K562 (cell line): ENCODE measurements at regions not wholly inside any gene's neighbourhood (a gene's known extent, or its start where the extent isn't known, plus 50 kb on each side); places are given as distances from the start of the nearest gene placed in this dataset.

Source experiments
- ATAC-seq: fragments of 200-7000 bp; cut with Tn5 transposase; 3 replicates; pipeline ENCODE4 v1.9.1; 2020; ENCODE audit warnings: moderate library complexity
- BruUV-seq: library from RNA; stranded (reverse); fragments of 400-500 nt; replicated peaks from 2 replicates; lab custom pipeline; 2021; lab: Mats Ljungman, UMichigan
- CTCF ChIA-PET: fragments of 300-600 bp; formaldehyde crosslinking; extraction: SDS; loops from one replicate; lab custom pipeline; 2021; ENCODE audit warnings: low intra/inter-chr PET ratio; lab: Yijun Ruan, JAX
- POLR2A ChIA-PET: fragments of 300-600, 350-650 bp; sonication (Branson Sonifier 250); formaldehyde crosslinking; extraction: SDS; loops from one replicate; lab custom pipeline; 2021; ENCODE audit warnings: antibody characterized with exemption, inconsistent platforms; lab: Yijun Ruan, JAX
- DNase-seq, 4 experiments: peaks; one replicate each; pipeline versions ENCODE4 v3.0.0 to v3.0.0-alpha.2; 2011 to 2018; ENCODE audit warnings: low spot score in 3 of 4, mixed read lengths in 3 of 4; ENCODE audit errors: extremely low read depth in 1 of 4
- FAIRE-seq: peaks from 2 replicates; lab custom pipeline; 2011; peaks lifted over from hg19 to GRCh38; lab: Jason Lieb, UNC
- H2AFZ ChIP-seq: 2 replicates; pipeline ENCODE4 v1.6.0; 2011; ENCODE audit warnings: low read depth, low read length, control low read depth, inconsistent platforms
- H3K27ac ChIP-seq: fragments of 200-600 bp; 3 replicates; pipeline ENCODE4 v1.8.0; 2011; ENCODE audit warnings: low read depth, mild to moderate bottlenecking, control low read depth, inconsistent platforms, low read length, moderate library complexity, mixed read lengths; ENCODE audit errors: extremely low read depth
- H3K27me3 ChIP-seq, 2 experiments: fragments of 300-600 bp in 1 of 2; 2 replicates in 1 of 2; 3 replicates in 1 of 2; pipeline versions ENCODE4 v1.6.0 to v1.8.0; 2011; ENCODE audit warnings: inconsistent platforms in 2 of 2, low read length in 2 of 2, mild to moderate bottlenecking in 1 of 2, mixed read lengths in 1 of 2, moderate library complexity in 1 of 2; ENCODE audit not compliant: control insufficient read depth in 2 of 2, insufficient read depth in 2 of 2
- H3K36me3 ChIP-seq: fragments of 300-600 bp; 3 replicates; pipeline ENCODE4 v1.8.0; 2011; ENCODE audit warnings: mild to moderate bottlenecking, low read length, inconsistent platforms; ENCODE audit not compliant: control insufficient read depth, insufficient read depth
- H3K4me1 ChIP-seq, 2 experiments: fragments of 200-600 bp in 1 of 2; replicated peaks in 1 of 2; 2 replicates in 1 of 2; 3 replicates in 1 of 2; pipeline versions ENCODE4 v1.5.1 to v1.8.0; 2011; ENCODE audit warnings: inconsistent platforms in 2 of 2, low read length in 2 of 2, mild to moderate bottlenecking in 1 of 2, mixed read lengths in 1 of 2, moderate library complexity in 1 of 2; ENCODE audit not compliant: control insufficient read depth in 2 of 2, insufficient read depth in 2 of 2
- H3K4me2 ChIP-seq: 2 replicates; pipeline ENCODE4 v1.6.1; 2011; ENCODE audit warnings: low read length, control low read depth, inconsistent platforms, mixed read lengths; ENCODE audit not compliant: insufficient read depth
- H3K4me3 ChIP-seq: fragments of 200-600 bp; sonication (generic), shearing (Covaris generic); 2 replicates; pipeline ENCODE4 v1.5.1; 2016; ENCODE audit warnings: control low read depth, inconsistent platforms
- H3K79me2 ChIP-seq: fragments of 200-600 bp; 3 replicates; pipeline ENCODE4 v1.8.0; 2011; ENCODE audit warnings: low read length, inconsistent platforms; ENCODE audit not compliant: control insufficient read depth, insufficient read depth
- H3K9ac ChIP-seq, 2 experiments: 2 replicates each; pipeline versions ENCODE4 v1.6.0 to v1.6.1; 2011; ENCODE audit warnings: low read depth in 2 of 2, low read length in 2 of 2, control low read depth in 1 of 2, inconsistent platforms in 1 of 2, mild to moderate bottlenecking in 1 of 2, mixed read lengths in 1 of 2; ENCODE audit not compliant: insufficient read depth in 1 of 2
- H3K9me1 ChIP-seq: one replicate; pipeline ENCODE4 v1.6.0; 2011; ENCODE audit warnings: inconsistent platforms, mild to moderate bottlenecking, low read length, moderate library complexity; ENCODE audit not compliant: control insufficient read depth, insufficient read depth
- H3K9me3 ChIP-seq: replicated peaks from 2 replicates; pipeline ENCODE4 v1.5.1; 2011; ENCODE audit warnings: low read depth, low read length, inconsistent platforms; ENCODE audit not compliant: control insufficient read depth, insufficient read depth
- H4K20me1 ChIP-seq: replicated peaks from 2 replicates; pipeline ENCODE4 v1.6.1; 2011; ENCODE audit warnings: low read length, inconsistent platforms, mixed read lengths; ENCODE audit not compliant: control insufficient read depth, insufficient read depth
- BRCA1 ChIP-seq, 2 experiments: fragments of 450-650 bp in 1 of 2; sonication (generic) in 1 of 2; formaldehyde crosslinking in 1 of 2; IDR thresholded peaks; 2 replicates each; pipeline versions ENCODE4 v1.5.0 to v1.6.1; 2017 to 2020; ENCODE audit warnings: mild to moderate bottlenecking in 1 of 2, missing genetic modification reagents in 1 of 2
- DACH1 ChIP-seq: fragments of 450-650 bp; IDR thresholded peaks from 2 replicates; pipeline ENCODE4 v1.6.1; 2018; ENCODE audit not compliant: partially characterized antibody
- MTA2 ChIP-seq: fragments of 450-650 bp; IDR thresholded peaks from 2 replicates; pipeline ENCODE4 v1.6.1; 2016; ENCODE audit warnings: low read depth
- MYNN ChIP-seq, 2 experiments: sonication (generic); formaldehyde crosslinking in 1 of 2; IDR thresholded peaks; 2 replicates each; pipeline versions ENCODE4 v1.5.0 to v1.6.1; 2016 to 2020; ENCODE audit warnings: antibody characterized with exemption in 1 of 2, missing genetic modification reagents in 1 of 2
- NR4A1 ChIP-seq, 2 experiments: fragments of 250-450 bp in 1 of 2; fragments of 450-650 bp in 1 of 2; sonication (Bioruptor Pico) in 1 of 2; IDR thresholded peaks; 2 replicates each; pipeline versions ENCODE4 v1.4.0 to v1.6.1; 2016 to 2020; ENCODE audit warnings: mild to moderate bottlenecking in 2 of 2, missing compliant biosample characterization in 1 of 2, missing genetic modification characterization in 1 of 2, moderate library complexity in 1 of 2
- SAFB2 ChIP-seq: fragments of 200-400 bp; formaldehyde crosslinking; IDR thresholded peaks from 2 replicates; pipeline ENCODE4 v1.6.1; 2018; ENCODE audit warnings: borderline replicate concordance, low read length, low read depth, moderate library complexity; ENCODE audit not compliant: severe bottlenecking
- ZNF324 ChIP-seq: fragments of 250-450 bp; sonication (Bioruptor Pico); IDR thresholded peaks from 2 replicates; pipeline ENCODE4 v1.4.0; 2020; ENCODE audit warnings: mild to moderate bottlenecking
- WGBS: fragments of 100-300 bp; shearing (Covaris generic); methylation state at CpG from one replicate; pipeline ENCODE4 v1.1.6; 2016; ENCODE audit warnings: low coverage, mixed read lengths; ENCODE audit not compliant: insufficient coverage; ENCODE audit errors: missing lambda C conversion rate; 5-methylcytosine and 5-hydroxymethylcytosine counted together
- in situ Hi-C: fragments of 300-500 bp; cut with MboI; formaldehyde crosslinking; loops from 4 replicates; pipeline ENCODE4 v1.15.0; 2018; ENCODE audit warnings: inconsistent platforms, mixed read lengths
- intact Hi-C: fragments of 100-400 bp; cut with micrococcal nuclease; formaldehyde crosslinking; loops from 2 replicates; pipeline ENCODE4 v1.14.2; 2022
- TF ChIP-seq, protein P1 (sequence below), 2 experiments: fragments of 450-650 bp in 1 of 2; sonication (generic) in 1 of 2; formaldehyde crosslinking in 1 of 2; IDR thresholded peaks; 2 replicates each; pipeline versions ENCODE4 v1.7.1 to v1.9.0; 2016 to 2022; ENCODE audit warnings: inconsistent platforms in 1 of 2, mild to moderate bottlenecking in 1 of 2, missing genetic modification reagents in 1 of 2

DNA sequence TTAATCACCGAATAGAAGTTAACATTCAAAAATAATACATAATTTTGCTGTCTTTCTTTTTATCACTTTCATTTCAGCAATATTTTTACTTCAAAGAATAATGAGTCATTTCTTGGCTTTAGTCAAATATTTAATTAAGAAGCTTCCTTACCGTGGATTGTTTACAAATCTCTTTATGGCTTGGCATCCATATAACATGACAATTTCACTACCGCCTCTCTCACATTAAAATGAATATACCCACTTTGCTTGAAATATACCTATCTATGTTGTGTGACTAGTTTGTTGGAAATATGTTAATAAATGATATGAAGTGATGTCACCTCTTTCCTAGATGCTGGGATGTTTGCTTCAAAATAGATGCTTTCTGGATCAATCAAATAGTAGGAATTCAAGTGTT lies 1203.9 kb downstream of the AMY1C start:
- no peak for ATAC-seq
- POLR2A ChIA-PET = no interaction called here

More for the DNA sequence above, 1203.9 kb downstream of the AMY1C start:
- Histone ChIP-seq H3K27me3 (no peaks in the 10 kb centered on the region), H3K36me3 (no peaks in the 10 kb centered on the region), H3K9me3 (no peaks in the 10 kb centered on the region), H3K4me1 (no peaks in the 10 kb centered on the region), H2AFZ (no peak overlapping the region), H3K79me2 (no peaks in the 10 kb centered on the region), H3K9ac (no peak overlapping the region), H3K9me1 (no peaks in the 10 kb centered on the region), H3K4me2 (no peak overlapping the region), H3K4me3 (no peak overlapping the region), H3K27ac (no peak overlapping the region), H4K20me1 (no peaks in the 10 kb centered on the region)
- DNase-seq = no peak
- intact Hi-C loops = no loop called here
- TF ChIP-seq SAFB2 (no peak), NR4A1 (CRISPR knock-in tag; IDR thresholded peaks at IDR 0.05) (no peak), NR4A1 (tag; IDR thresholded peaks at IDR 0.05) (no peak), BRCA1 (IDR thresholded peaks at IDR 0.05) (no peak), BRCA1 (CRISPR knock-in tag; IDR thresholded peaks at IDR 0.05) (no peak), MYNN (IDR thresholded peaks at IDR 0.05) (no peak), MYNN (CRISPR knock-in tag; IDR thresholded peaks at IDR 0.05) (no peak), ZNF324 (no peak), MTA2 (no peak), DACH1 (no peak)
- TF ChIP-seq, protein P1, sequence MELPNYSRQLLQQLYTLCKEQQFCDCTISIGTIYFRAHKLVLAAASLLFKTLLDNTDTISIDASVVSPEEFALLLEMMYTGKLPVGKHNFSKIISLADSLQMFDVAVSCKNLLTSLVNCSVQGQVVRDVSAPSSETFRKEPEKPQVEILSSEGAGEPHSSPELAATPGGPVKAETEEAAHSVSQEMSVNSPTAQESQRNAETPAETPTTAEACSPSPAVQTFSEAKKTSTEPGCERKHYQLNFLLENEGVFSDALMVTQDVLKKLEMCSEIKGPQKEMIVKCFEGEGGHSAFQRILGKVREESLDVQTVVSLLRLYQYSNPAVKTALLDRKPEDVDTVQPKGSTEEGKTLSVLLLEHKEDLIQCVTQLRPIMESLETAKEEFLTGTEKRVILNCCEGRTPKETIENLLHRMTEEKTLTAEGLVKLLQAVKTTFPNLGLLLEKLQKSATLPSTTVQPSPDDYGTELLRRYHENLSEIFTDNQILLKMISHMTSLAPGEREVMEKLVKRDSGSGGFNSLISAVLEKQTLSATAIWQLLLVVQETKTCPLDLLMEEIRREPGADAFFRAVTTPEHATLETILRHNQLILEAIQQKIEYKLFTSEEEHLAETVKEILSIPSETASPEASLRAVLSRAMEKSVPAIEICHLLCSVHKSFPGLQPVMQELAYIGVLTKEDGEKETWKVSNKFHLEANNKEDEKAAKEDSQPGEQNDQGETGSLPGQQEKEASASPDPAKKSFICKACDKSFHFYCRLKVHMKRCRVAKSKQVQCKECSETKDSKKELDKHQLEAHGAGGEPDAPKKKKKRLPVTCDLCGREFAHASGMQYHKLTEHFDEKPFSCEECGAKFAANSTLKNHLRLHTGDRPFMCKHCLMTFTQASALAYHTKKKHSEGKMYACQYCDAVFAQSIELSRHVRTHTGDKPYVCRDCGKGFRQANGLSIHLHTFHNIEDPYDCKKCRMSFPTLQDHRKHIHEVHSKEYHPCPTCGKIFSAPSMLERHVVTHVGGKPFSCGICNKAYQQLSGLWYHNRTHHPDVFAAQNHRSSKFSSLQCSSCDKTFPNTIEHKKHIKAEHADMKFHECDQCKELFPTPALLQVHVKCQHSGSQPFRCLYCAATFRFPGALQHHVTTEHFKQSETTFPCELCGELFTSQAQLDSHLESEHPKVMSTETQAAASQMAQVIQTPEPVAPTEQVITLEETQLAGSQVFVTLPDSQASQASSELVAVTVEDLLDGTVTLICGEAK (IDR thresholded peaks at IDR 0.05) = no peak
- TF ChIP-seq, protein P1 (CRISPR knock-in tag; IDR thresholded peaks at IDR 0.05) = no peak
- 0% methylated on average over 3 of the region's 3 CpGs for WGBS
- FAIRE-seq = no peak
- CTCF ChIA-PET = no interaction called here
- in situ Hi-C loops = no loop called here
- no TSS peak for BruUV-seq
